ENCODE measurements at regions not wholly inside any gene's neighbourhood (a gene's known extent, or its start where the extent isn't known, plus 50 kb on each side); places are given as distances from the start of the nearest gene placed in this dataset.

GRCh38 chr3:180531303-180532278 lies 70.4 kb upstream of the TTC14 start:
- TF ChIP-seq CTCF (IDR thresholded peaks at IDR 0.05) (no peak), POLR2A (IDR thresholded peaks at IDR 0.05) (no peak), POLR2AphosphoS5 (IDR thresholded peaks at IDR 0.05) (no peak), EP300 (IDR thresholded peaks at IDR 0.05) (no peak)

Data from suprapubic skin (tissue), 4 donors.